Mucosa of descending colon (tissue), 3 donors: ENCODE measurements at regions not wholly inside any gene's neighbourhood (a gene's known extent, or its start where the extent isn't known, plus 50 kb on each side); places are given as distances from the start of the nearest gene placed in this dataset.

Experiments used
- ATAC-seq: fragments of 200-7000 bp; cut with Tn5 transposase; one replicate; pipeline ENCODE4 v1.9.1; 2020; ENCODE audit warnings: mild to moderate bottlenecking, moderate library complexity
- DNase-seq, 3 donors: peaks; one replicate each; pipeline ENCODE4 v3.0.0-alpha.2; 2020
- H3K36me3 ChIP-seq: fragments of 200-600 bp; one replicate; pipeline ENCODE4 v1.8.0; 2021; ENCODE audit warnings: low read depth, mild to moderate bottlenecking
- H3K4me1 ChIP-seq: fragments of 200-600 bp; one replicate; pipeline ENCODE4 v1.8.0; 2021; ENCODE audit warnings: low read depth, mild to moderate bottlenecking
- H3K4me3 ChIP-seq: fragments of 200-600 bp; one replicate; pipeline ENCODE4 v1.8.0; 2021; ENCODE audit warnings: mild to moderate bottlenecking
- H3K9me3 ChIP-seq: fragments of 200-600 bp; one replicate; pipeline ENCODE4 v1.8.0; 2021; ENCODE audit warnings: mild to moderate bottlenecking
- intact Hi-C, 2 donors: fragments of 100-400 bp; cut with DNase I in 1 of 2; cut with micrococcal nuclease in 1 of 2; formaldehyde crosslinking; loops; one replicate each; pipeline versions ENCODE4 v1.11.0 to v1.11.1; 2022; cut with DNase I, micrococcal nuclease
- TF ChIP-seq, protein P1 (sequence below): fragments of 200-600 bp; IDR thresholded peaks from one replicate; pipeline ENCODE4 v1.8.0; 2022; ENCODE audit warnings: antibody characterized with exemption, mild to moderate bottlenecking
- donor health status: DM: no; HTN: no; CAD: no; lungs with moderate emphysema.
- donor health status: DM: no; HTN: no; CAD: no.
- donor health status: DM: no; HTN: yes; CAD: no.

- DNase-seq = no peak
- Histone ChIP-seq H3K4me3 (no peak overlapping the region), H3K36me3 (no peaks in the 10 kb centered on the region), H3K4me1 (no peaks in the 10 kb centered on the region), H3K9me3 (peaks cover 17% of the 10 kb centered on the region)
- intact Hi-C loops = no loop called here
- ATAC-seq = no peak
- TF ChIP-seq, protein P1, sequence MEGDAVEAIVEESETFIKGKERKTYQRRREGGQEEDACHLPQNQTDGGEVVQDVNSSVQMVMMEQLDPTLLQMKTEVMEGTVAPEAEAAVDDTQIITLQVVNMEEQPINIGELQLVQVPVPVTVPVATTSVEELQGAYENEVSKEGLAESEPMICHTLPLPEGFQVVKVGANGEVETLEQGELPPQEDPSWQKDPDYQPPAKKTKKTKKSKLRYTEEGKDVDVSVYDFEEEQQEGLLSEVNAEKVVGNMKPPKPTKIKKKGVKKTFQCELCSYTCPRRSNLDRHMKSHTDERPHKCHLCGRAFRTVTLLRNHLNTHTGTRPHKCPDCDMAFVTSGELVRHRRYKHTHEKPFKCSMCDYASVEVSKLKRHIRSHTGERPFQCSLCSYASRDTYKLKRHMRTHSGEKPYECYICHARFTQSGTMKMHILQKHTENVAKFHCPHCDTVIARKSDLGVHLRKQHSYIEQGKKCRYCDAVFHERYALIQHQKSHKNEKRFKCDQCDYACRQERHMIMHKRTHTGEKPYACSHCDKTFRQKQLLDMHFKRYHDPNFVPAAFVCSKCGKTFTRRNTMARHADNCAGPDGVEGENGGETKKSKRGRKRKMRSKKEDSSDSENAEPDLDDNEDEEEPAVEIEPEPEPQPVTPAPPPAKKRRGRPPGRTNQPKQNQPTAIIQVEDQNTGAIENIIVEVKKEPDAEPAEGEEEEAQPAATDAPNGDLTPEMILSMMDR = no peak
Observed at GRCh38 chr6:68445926-68446325, 189.2 kb upstream of the ADGRB3 start.

- H3K4me1 ChIP-seq = no peaks in the 10 kb centered on the region
- intact Hi-C loops = no loop called here
- H3K4me3 ChIP-seq = no peak overlapping the region
- no peaks in the 10 kb centered on the region for H3K36me3 ChIP-seq
- TF ChIP-seq, protein P1 = no peak
- no peak for DNase-seq
- peaks cover 16% of the 10 kb centered on the region for H3K9me3 ChIP-seq
- no peak for ATAC-seq
Observed at GRCh38 chr6:68443704-68444103, 191.4 kb upstream of the ADGRB3 start.

GRCh38 chr6:68427630-68428029 is 207.5 kb upstream of the ADGRB3 start:
- Histone ChIP-seq H3K4me3 (no peak overlapping the region), H3K4me1 (no peaks in the 10 kb centered on the region), H3K9me3 (peaks cover 6% of the 10 kb centered on the region), H3K36me3 (no peaks in the 10 kb centered on the region)
- ATAC-seq (no peak), DNase-seq (no peak)
- intact Hi-C loops = no loop called here
- TF ChIP-seq, protein P1 = no peak

- ATAC-seq (no peak), DNase-seq (no peak)
- Histone ChIP-seq H3K9me3 (peaks cover 10% of the 10 kb centered on the region), H3K36me3 (no peaks in the 10 kb centered on the region), H3K4me3 (no peak overlapping the region), H3K4me1 (no peaks in the 10 kb centered on the region)
- TF ChIP-seq, protein P1 = no peak
- intact Hi-C loops = no loop called here
Observed at GRCh38 chr6:68410021-68410420, 225.1 kb upstream of the ADGRB3 start.

DNA sequence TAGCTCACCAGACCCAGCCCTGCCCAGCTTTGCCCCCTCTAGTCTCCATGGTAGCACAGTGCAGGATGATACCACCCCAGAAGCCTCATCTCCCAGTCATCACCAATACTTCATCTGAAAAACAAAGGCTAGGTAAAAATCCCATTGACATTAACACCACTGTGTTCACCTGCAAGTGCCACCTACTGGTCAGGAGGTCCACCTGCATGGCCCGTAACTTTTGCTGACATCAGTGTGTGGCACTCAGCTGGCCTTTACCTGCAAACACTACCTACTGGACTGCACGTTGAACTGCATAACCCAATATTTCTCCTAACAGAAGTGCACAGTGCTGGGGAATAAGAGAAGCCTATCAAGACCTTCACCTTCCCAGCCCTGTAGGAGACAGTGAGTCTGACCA is 234.7 kb upstream of the ADGRB3 start:
- intact Hi-C loops = no loop called here
- Histone ChIP-seq H3K4me3 (no peak overlapping the region), H3K4me1 (no peaks in the 10 kb centered on the region), H3K9me3 (peaks cover 38% of the 10 kb centered on the region), H3K36me3 (no peaks in the 10 kb centered on the region)
- DNase-seq (no peak), ATAC-seq (no peak)
- TF ChIP-seq, protein P1 = no peak

GRCh38 chr6:68391953-68392352 is 243.1 kb upstream of the ADGRB3 start:
- intact Hi-C loops = no loop called here
- Histone ChIP-seq H3K4me1 (no peaks in the 10 kb centered on the region), H3K36me3 (no peaks in the 10 kb centered on the region), H3K4me3 (no peak overlapping the region), H3K9me3 (peaks cover 43% of the 10 kb centered on the region)
- TF ChIP-seq, protein P1 = no peak
- ATAC-seq (no peak), DNase-seq (no peak)
